ENCODE measurements at regions not wholly inside any gene's neighbourhood (a gene's known extent, or its start where the extent isn't known, plus 50 kb on each side); places are given as distances from the start of the nearest gene placed in this dataset.
"Not testable (repeated sequence)": the region's sequence is repeated elsewhere in the genome, so short reads cannot be mapped to it uniquely, and the experiment has no call there.

DNA sequence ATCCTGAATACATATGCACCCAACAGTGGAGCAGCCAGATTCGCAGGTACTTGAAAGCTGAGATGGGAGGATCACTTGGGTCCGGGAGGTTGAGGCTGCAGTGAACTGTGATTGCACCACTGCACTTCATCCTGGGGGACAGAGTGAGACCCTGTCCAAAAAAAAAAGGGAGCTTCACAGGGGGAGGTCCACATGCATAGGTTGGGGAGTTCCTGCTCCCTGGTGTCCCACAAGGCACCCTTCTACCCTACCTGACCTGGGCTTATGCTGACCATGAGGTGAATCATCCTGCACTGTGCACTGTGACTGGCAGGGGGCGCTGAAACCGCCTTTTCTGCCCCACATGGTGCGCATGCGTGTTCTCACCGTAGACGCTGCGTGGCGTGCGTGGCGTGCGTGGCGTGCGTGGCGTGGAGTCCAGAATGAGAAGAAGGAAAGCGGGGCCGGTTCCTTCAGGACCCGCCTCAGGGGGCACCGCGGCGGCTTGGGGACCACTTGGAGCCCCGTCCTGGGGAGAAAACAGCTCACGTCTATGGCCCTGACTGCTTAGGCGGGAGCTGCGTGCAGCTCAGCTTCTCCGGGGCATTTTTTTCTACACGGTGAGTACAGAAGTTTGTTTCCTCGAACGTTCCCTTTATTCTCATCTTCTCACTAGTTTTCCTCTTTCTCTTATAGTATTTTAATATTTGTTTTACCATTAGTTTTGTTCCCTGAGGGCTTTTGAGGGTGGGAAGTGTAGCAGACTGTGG, 116.6 kb upstream of the GRK3 start:
- ATAC-seq: peak; percentile 90 to 91
- no peaks in the 10 kb centered on the region for H3K9me3 Mint-ChIP-seq
- peaks cover 11 to 32% of the 10 kb centered on the region in 2 donors for H3K36me3 Mint-ChIP-seq
- peak overlapping the region; percentile 94 to 98 for H3K27ac Mint-ChIP-seq
- DNase-seq (ENCODE audit: low spot score in 2 of 2): peak; percentile 89 to 92

- H3K36me3 Mint-ChIP-seq: peaks cover 11 to 33% of the 10 kb centered on the region in 2 donors
- DNase-seq (ENCODE audit: low spot score in 2 of 2) (no peak), ATAC-seq (peak; percentile 33 to 73)
- H3K9me3 Mint-ChIP-seq: no peaks in the 10 kb centered on the region
- peak overlapping the region; percentile 94 to 98 for H3K27ac Mint-ChIP-seq
These were observed 115.9 kb upstream of the GRK3 start for GRCh38 chr22:25448435-25449051.

DNA sequence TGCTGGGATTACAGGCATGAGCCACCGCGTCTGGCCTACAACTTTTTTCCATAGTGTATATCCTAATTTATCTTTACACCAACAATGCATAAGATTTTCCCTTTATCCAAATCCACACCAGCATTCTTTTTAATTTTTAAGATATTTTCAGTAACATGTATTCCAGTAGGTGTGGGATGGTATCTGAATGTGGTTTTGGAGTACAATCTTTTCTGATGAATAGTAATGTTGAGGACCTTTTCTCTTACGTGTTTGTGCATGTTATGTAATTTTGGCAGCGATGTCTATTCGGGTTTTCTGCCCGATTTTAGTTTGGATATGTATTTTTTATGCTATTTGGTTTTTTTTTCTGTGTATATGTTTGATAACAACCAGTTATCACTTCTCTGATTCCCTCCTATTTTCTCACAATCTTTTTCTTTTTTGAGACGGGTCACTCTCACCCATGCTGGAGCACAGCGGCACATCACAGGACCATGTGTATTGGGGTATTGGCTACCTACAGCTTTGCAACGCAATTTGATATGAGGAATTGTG, 114.6 kb upstream of the GRK3 start:
- Mint-ChIP-seq H3K36me3 (peaks cover 16 to 40% of the 10 kb centered on the region in 2 donors), H3K27ac (peak overlapping the region; percentile 94 to 98), H3K9me3 (no peaks in the 10 kb centered on the region)
- DNase-seq (ENCODE audit: low spot score in 2 of 2) (no peak), ATAC-seq (no peak)

GRCh38 chr22:25451480-25452114, 112.9 kb upstream of the GRK3 start:
- H3K27ac Mint-ChIP-seq: peak overlapping the region; percentile 46 to 73
- no peak for DNase-seq (ENCODE audit: low spot score in 2 of 2)
- H3K9me3 Mint-ChIP-seq: no peaks in the 10 kb centered on the region
- H3K36me3 Mint-ChIP-seq: peaks cover 18 to 43% of the 10 kb centered on the region in 2 donors
- no peak for ATAC-seq

GRCh38 chr22:25452116-25452700, 112.3 kb upstream of the GRK3 start:
- no peak for DNase-seq (ENCODE audit: low spot score in 2 of 2)
- Mint-ChIP-seq H3K36me3 (peaks cover 21 to 47% of the 10 kb centered on the region in 2 donors), H3K9me3 (no peaks in the 10 kb centered on the region), H3K27ac (peak overlapping the region; percentile 7 to 75)
- no peak for ATAC-seq

GRCh38 chr22:25453058-25453457, 111.4 kb upstream of the GRK3 start:
- H3K9me3 Mint-ChIP-seq: no peaks in the 10 kb centered on the region
- peaks cover 18 to 44% of the 10 kb centered on the region in 2 donors for H3K36me3 Mint-ChIP-seq
- no peak for ATAC-seq
- peak overlapping the region in 1 of 2 donors; percentile 75 for H3K27ac Mint-ChIP-seq
- DNase-seq (ENCODE audit: low spot score in 2 of 2): no peak

GRCh38 chr22:25453557-25453956, 110.9 kb upstream of the GRK3 start:
- peak; percentile 77 to 84 for ATAC-seq
- no peaks in the 10 kb centered on the region for H3K9me3 Mint-ChIP-seq
- H3K27ac Mint-ChIP-seq: peak overlapping the region; percentile 75 to 78
- peaks cover 19 to 41% of the 10 kb centered on the region in 2 donors for H3K36me3 Mint-ChIP-seq
- no peak for DNase-seq (ENCODE audit: low spot score in 2 of 2)

DNA sequence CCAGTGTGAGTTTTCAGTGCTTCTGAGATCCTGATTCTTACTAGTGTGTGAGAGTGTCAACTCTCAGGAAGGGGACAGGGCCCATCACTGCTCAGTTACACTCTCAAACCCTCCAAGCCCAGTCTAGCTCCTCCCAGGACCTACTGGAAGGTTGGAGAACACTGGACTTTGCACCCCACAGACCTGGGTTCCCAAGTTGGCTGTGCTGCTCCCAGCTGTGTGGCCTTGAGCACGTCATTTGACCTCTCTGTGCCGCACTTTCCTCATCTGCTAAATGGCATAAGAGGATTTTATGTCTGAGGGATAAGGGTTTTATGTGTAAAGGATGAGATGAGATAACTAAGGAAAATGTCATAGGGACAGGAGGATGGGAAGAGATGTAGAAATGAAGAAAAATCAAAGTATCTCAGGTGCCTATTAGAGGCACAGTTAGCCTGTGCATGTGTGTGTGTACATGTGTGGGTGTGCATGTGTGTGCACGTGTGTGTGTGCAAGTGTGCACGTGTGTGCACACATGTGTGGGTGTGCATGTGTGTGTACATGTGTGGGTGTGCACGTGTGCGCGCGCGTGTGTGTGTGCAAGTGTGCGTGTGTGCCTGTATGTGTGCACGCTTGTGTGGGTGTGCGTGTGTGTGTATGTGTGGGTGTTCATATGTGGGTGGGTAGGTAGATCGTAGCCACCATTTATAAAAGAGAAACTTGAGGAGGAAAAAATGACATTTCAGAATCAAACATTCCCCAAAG, 108.0 kb upstream of the GRK3 start:
- Mint-ChIP-seq H3K27ac (peak overlapping the region; percentile 12 to 36), H3K36me3 (peaks cover 15 to 32% of the 10 kb centered on the region in 2 donors)
- H3K9me3 Mint-ChIP-seq; ATAC-seq; DNase-seq (ENCODE audit: low spot score in 2 of 2): not testable (repeated sequence)

DNA sequence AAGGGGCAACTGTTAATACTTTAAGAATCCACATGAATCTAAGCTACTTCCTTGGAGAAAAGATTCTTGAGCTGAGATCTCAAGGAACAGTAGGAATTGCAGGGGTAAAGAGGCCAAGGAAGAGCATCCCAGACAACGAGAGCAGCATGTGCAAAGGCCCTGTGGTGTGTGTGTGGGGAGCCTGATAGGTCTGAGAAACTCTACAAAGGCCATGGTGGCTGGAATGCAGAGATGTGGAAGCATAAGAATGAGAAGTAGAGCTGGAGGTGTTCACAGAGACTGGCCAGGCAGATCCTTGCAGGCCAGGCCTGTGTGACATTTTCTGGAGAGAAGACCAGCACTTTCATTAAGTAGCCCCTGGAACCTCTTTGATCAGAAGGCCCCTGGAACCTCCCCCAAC, 105.8 kb upstream of the GRK3 start:
- ATAC-seq; DNase-seq (ENCODE audit: low spot score in 2 of 2); H3K9me3 Mint-ChIP-seq: not testable (repeated sequence)
- H3K27ac Mint-ChIP-seq: peak overlapping the region in 1 of 2 donors; percentile 73
- H3K36me3 Mint-ChIP-seq: peaks cover 14 to 26% of the 10 kb centered on the region in 2 donors

GRCh38 chr22:25460682-25461081, 103.8 kb upstream of the GRK3 start:
- Mint-ChIP-seq H3K36me3 (peaks cover 10 to 26% of the 10 kb centered on the region in 2 donors), H3K27ac (peak overlapping the region in 1 of 2 donors; percentile 19)
- not testable (repeated sequence) for H3K9me3 Mint-ChIP-seq; ATAC-seq; DNase-seq (ENCODE audit: low spot score in 2 of 2)

DNA sequence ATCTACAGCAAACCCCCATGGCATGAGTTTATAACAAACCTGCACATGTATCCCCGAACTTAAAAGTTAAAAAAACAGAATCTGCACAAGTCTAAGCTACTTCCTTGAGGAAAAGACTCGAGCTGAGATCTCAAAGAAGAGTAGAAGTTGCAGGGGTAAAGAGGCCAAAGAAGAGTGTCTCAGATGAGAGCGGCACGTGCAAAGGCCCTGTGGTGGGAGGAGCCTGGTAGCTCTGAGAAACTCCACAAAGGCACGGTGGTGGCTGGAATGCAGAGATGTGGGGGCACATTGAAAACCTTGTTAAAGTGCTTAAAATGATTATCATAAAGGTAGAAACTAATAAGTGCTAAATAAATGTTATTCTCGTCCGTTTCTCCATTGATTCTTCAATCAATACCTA, 103.2 kb upstream of the GRK3 start:
- ATAC-seq (no peak), DNase-seq (ENCODE audit: low spot score in 2 of 2) (no peak)
- peaks cover 10 to 31% of the 10 kb centered on the region in 2 donors for H3K36me3 Mint-ChIP-seq
- H3K27ac Mint-ChIP-seq: no peak overlapping the region
- H3K9me3 Mint-ChIP-seq: no peaks in the 10 kb centered on the region

DNA sequence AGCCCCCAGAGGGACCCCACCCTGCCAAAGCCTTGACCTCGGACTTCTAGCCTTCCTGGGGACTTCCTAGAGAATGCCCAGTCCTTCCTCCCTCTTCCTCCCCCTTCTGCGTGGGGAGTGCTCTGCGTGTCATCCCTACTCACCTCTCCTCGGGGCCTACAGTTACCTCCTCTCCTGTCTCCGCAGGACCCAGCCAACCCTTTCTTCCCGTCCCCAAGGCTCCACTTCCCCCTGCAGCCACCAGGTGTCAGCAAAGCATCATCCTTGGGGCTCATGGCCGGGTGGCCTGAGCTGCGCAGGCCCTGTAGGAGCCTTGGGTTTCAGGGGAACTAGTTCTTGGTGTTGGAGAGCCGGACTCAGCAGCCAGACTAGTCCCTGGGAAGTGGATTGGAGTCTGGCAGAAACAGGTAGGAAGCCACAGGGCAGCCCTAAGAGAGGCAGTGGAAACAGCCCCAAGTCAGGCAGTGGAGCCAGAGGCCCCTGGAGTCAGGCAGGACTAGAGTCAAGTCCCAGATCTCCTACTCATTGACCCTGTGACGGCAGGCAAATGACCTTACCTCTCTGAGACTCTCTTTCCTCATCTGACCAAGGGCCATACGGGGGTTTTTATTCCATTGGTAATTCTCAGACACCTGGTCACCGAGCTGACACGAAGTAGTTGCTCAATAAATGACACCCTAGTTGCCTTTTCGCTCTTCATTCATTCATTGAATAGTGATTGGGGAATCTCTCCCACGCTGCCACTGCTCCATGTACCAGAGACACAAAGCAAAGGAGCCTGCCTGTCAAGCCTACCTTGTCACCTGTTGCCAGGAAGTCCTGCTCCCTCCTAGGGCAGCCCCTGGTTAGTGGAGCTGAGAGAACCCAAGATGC, 101.8 kb upstream of the GRK3 start:
- not testable (repeated sequence) for H3K9me3 Mint-ChIP-seq
- peak; percentile 78 to 86 for DNase-seq (ENCODE audit: low spot score in 2 of 2)
- H3K27ac Mint-ChIP-seq: peak overlapping the region; percentile 22 to 61
- peaks cover 5 to 26% of the 10 kb centered on the region in 2 donors for H3K36me3 Mint-ChIP-seq
- peak; percentile 93 to 97 for ATAC-seq

DNA sequence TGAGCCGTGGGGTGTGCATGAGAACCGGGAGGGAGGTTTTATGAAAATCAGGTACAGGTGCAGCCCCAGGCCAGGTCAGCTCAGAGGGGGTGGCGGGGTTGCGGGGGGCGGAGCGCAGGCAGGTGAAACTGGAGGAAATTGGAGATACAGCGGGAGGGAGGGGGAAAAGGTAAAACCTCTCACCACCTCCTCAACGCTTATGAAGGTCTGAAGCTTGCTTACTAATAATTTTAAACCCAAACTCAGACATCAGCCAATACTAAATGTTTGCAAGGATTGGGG, 101.2 kb upstream of the GRK3 start:
- not testable (repeated sequence) for H3K9me3 Mint-ChIP-seq; DNase-seq (ENCODE audit: low spot score in 2 of 2); ATAC-seq
- Mint-ChIP-seq H3K27ac (peak overlapping the region; percentile 17 to 61), H3K36me3 (peaks cover 5 to 26% of the 10 kb centered on the region in 2 donors)

GRCh38 chr22:25464326-25464725, 100.1 kb upstream of the GRK3 start:
- not testable (repeated sequence) for ATAC-seq; H3K9me3 Mint-ChIP-seq; DNase-seq (ENCODE audit: low spot score in 2 of 2)
- H3K36me3 Mint-ChIP-seq: peaks cover 0 to 26% of the 10 kb centered on the region in 2 donors
- H3K27ac Mint-ChIP-seq: peak overlapping the region in 1 of 2 donors; percentile 72

DNA sequence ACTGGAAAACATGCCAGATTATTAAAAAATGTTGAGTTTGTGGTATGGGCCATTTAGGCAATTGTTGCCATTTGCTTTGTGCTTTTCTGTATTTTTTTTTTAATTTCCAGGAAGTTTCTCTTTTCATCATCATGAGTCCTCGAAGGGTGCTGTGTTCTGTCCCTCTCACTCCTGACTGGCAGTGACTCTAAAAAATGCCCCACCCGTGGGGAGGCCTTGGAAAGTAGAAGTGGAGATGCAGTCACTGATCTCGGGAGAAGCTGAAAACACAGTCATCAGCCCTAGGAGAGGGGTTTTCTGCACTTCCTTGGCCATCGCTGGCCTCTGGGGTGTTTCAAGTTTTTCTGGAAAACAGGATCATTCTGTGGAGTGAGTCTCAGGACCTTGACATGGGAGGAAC, 98.5 kb upstream of the GRK3 start:
- Mint-ChIP-seq H3K36me3 (peaks cover 0 to 13% of the 10 kb centered on the region in 2 donors), H3K27ac (peak overlapping the region; percentile 37 to 77), H3K9me3 (no peaks in the 10 kb centered on the region)
- DNase-seq (ENCODE audit: low spot score in 2 of 2) (no peak), ATAC-seq (no peak)
